ENCODE measurements at regions not wholly inside any gene's neighbourhood (a gene's known extent, or its start where the extent isn't known, plus 50 kb on each side); places are given as distances from the start of the nearest gene placed in this dataset.

DNA sequence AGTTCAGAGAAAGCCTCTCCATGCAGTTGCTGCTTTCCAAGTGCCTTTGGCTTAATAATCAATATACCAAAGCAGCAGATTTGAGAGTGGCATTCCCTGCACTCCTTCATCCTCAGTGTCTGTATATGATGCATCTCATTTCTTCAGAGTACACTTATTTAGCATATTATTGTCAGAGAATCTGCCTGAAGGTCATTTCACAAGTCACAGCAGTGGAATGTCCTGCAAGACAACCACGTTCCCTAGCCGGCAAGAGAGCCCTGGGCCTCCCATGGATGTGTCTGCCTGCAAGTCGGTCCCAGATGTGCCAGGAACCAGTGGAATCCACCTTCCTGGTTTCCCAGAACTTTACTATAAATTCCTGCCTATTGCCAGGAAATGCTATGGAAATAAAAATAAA is 289.4 kb upstream of the IGFBP3 start:
- no peak overlapping the region for H3K27ac ChIP-seq
- CTCF ChIA-PET, result no interaction called here
- POLR2A ChIA-PET (ENCODE audit: low non-redundant PET), result no interaction called here
- no peak for DNase-seq (ENCODE audit: low spot score)
- no peak for TF ChIP-seq CTCF (conservative IDR thresholded peaks at IDR 0.05; ENCODE audit: low read depth)

GRCh38 chr7:46209611-46210388 is 288.7 kb upstream of the IGFBP3 start:
- DNase-seq (ENCODE audit: low spot score), result no peak
- H3K27ac ChIP-seq, result no peak overlapping the region
- ChIA-PET CTCF (no interaction called here), POLR2A (ENCODE audit: low non-redundant PET) (no interaction called here)
- no peak for TF ChIP-seq CTCF (conservative IDR thresholded peaks at IDR 0.05; ENCODE audit: low read depth)

DNA sequence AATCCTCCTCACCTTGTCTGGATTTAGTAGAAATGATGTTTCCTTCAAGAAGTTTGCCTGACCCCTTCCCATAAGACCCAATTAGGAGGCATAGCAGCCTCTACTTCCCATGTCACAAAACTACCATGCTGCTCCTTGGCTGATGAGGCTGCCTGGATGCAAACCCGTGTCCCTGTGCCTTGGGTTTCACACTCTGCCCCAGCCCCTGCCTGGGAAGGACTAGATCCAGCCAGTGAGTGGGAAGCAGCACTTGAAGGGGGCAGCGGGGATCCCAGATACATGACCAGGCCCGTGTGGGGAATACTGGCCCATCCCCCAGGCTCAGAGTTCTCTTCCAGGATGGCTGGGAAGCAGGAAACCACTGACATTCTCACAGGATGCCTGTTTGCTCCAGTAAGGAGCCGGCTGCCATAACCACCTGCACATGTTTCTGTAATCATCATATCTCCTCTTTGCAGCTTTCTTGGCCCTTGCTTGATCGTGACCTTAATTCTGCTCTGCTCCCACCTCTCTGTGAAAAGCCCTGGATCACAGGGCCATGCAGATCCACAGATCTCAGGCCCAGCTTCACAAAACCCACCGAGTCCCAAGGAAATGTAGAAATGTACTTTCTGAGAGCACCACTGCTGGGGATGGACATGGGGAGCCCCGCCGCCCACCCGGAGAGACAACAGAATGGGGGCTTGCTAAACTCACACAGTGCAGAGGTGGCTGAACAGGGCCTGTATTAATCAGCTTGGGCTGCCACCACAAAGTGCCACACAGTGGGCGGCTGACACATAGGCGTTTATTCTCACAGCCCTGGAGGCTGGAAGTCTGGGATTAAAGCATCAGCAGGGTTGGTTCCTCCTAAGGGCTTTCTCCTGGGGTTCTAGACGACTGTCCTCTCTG is 287.8 kb upstream of the IGFBP3 start:
- ChIA-PET POLR2A (ENCODE audit: low non-redundant PET) (no interaction called here), CTCF (no interaction called here)
- no peak overlapping the region for H3K27ac ChIP-seq
- DNase-seq (ENCODE audit: low spot score), result no peak
- TF ChIP-seq CTCF (conservative IDR thresholded peaks at IDR 0.05; ENCODE audit: low read depth), result no peak

GRCh38 chr7:46207931-46208634 is 287.0 kb upstream of the IGFBP3 start:
- no peak overlapping the region for H3K27ac ChIP-seq
- TF ChIP-seq CTCF (conservative IDR thresholded peaks at IDR 0.05; ENCODE audit: low read depth), result no peak
- POLR2A ChIA-PET (ENCODE audit: low non-redundant PET), result no interaction called here
- CTCF ChIA-PET, result no interaction called here
- no peak for DNase-seq (ENCODE audit: low spot score)

DNA sequence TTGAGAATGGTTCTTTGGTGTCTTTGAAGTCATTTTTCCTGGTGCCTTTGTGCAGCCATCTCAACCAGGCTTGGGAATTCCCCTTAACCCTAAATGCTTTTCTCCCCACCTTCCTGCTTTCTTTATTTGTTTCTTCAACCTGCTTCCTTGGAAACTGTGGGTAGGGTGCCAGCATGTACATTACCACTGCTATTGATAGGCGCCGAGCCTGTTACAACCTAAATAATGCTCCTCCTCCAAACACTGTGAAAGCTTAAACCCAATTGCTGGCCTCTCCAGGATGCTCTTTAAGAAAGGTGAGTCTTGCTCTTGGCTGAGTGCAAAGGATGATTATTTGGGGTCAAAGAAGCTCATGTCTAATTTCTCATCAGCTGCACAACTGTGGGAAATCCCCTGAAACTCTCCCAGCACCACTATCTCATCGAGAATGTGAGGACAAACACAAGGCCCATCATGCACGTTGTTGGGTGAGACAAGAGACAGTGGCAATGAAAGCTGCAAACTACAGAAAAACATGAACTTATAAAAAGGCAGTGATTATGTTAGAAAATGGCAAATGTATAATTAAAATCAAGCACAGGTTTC is 285.5 kb upstream of the IGFBP3 start:
- ChIA-PET CTCF (no interaction called here), POLR2A (ENCODE audit: low non-redundant PET) (no interaction called here)
- no peak for DNase-seq (ENCODE audit: low spot score)
- no peak for TF ChIP-seq CTCF (conservative IDR thresholded peaks at IDR 0.05; ENCODE audit: low read depth)
- no peak overlapping the region for H3K27ac ChIP-seq

- POLR2A ChIA-PET (ENCODE audit: low non-redundant PET), result no interaction called here
- TF ChIP-seq CTCF (conservative IDR thresholded peaks at IDR 0.05; ENCODE audit: low read depth), result no peak
- CTCF ChIA-PET, result no interaction called here
- no peak overlapping the region for H3K27ac ChIP-seq
- DNase-seq (ENCODE audit: low spot score), result no peak
These were observed 284.4 kb upstream of the IGFBP3 start for GRCh38 chr7:46205478-46205877.

All from RWPE1 (cell line).